Cardiac muscle cell (in vitro differentiated cells and primary cell): ENCODE measurements at regions not wholly inside any gene's neighbourhood (a gene's known extent, or its start where the extent isn't known, plus 50 kb on each side); places are given as distances from the start of the nearest gene placed in this dataset.

Source experiments
- DNase-seq, 2 donors: peaks; one replicate each; pipeline versions ENCODE4 v3.0.0 to v3.0.0-alpha.2; 2010 to 2017; ENCODE audit warnings: low read depth in 1 of 2, low spot score in 1 of 2
- H3K27ac ChIP-seq: fragments of 200-600 bp; sonication (generic); 2 replicates; pipeline ENCODE4 v1.5.1; 2016
- H3K27me3 ChIP-seq: fragments of 200-600 bp; sonication (generic); 2 replicates; pipeline ENCODE4 v1.6.0; 2016; ENCODE audit warnings: control low read depth
- H3K36me3 ChIP-seq: fragments of 200-600 bp; sonication (generic); 2 replicates; pipeline ENCODE4 v1.5.1; 2016; ENCODE audit warnings: control low read depth
- H3K4me1 ChIP-seq: fragments of 200-600 bp; sonication (generic); 2 replicates; pipeline ENCODE4 v1.8.1; 2017; ENCODE audit warnings: low read depth, mild to moderate bottlenecking, mixed run types
- H3K4me3 ChIP-seq: fragments of 200-600 bp; sonication (generic); 2 replicates; pipeline ENCODE4 v1.5.1; 2016; ENCODE audit warnings: mild to moderate bottlenecking
- H3K9me3 ChIP-seq: fragments of 200-600 bp; sonication (generic); 2 replicates; pipeline ENCODE4 v1.5.1; 2017; ENCODE audit warnings: low read depth, mild to moderate bottlenecking, control low read depth
- CTCF ChIP-seq: IDR thresholded peaks from 2 replicates; pipeline ENCODE4 v1.5.1; 2012; ENCODE audit warnings: low read depth, mild to moderate bottlenecking, low read length

- no peaks in the 10 kb centered on the region for H3K4me1 ChIP-seq
- H3K27me3 ChIP-seq: no peaks in the 10 kb centered on the region
- H3K27ac ChIP-seq: no peak overlapping the region
- TF ChIP-seq CTCF: no peak
- H3K9me3 ChIP-seq: no peaks in the 10 kb centered on the region
- no peaks in the 10 kb centered on the region for H3K36me3 ChIP-seq
- DNase-seq: no peak
- no peak overlapping the region for H3K4me3 ChIP-seq
Observed at GRCh38 chr14:98231210-98231609, 1040.8 kb downstream of the BCL11B start.

GRCh38 chr14:98233656-98234055, 1038.3 kb downstream of the BCL11B start:
- Histone ChIP-seq H3K27ac (no peak overlapping the region), H3K4me1 (no peaks in the 10 kb centered on the region), H3K4me3 (no peak overlapping the region), H3K27me3 (no peaks in the 10 kb centered on the region), H3K36me3 (no peaks in the 10 kb centered on the region), H3K9me3 (no peaks in the 10 kb centered on the region)
- TF ChIP-seq CTCF: no peak
- no peak for DNase-seq

- no peak for TF ChIP-seq CTCF
- no peak for DNase-seq
- Histone ChIP-seq H3K27ac (no peak overlapping the region), H3K4me1 (no peaks in the 10 kb centered on the region), H3K4me3 (no peak overlapping the region), H3K36me3 (no peaks in the 10 kb centered on the region), H3K27me3 (no peaks in the 10 kb centered on the region), H3K9me3 (no peaks in the 10 kb centered on the region)
Observed at GRCh38 chr14:98234208-98234607, 1037.8 kb downstream of the BCL11B start.

GRCh38 chr14:98236314-98236713, 1035.7 kb downstream of the BCL11B start:
- H3K27me3 ChIP-seq: no peaks in the 10 kb centered on the region
- H3K36me3 ChIP-seq: no peaks in the 10 kb centered on the region
- no peak for TF ChIP-seq CTCF
- no peaks in the 10 kb centered on the region for H3K9me3 ChIP-seq
- H3K27ac ChIP-seq: no peak overlapping the region
- no peaks in the 10 kb centered on the region for H3K4me1 ChIP-seq
- DNase-seq: no peak
- no peak overlapping the region for H3K4me3 ChIP-seq

- no peaks in the 10 kb centered on the region for H3K27me3 ChIP-seq
- no peaks in the 10 kb centered on the region for H3K4me1 ChIP-seq
- no peak overlapping the region for H3K27ac ChIP-seq
- H3K9me3 ChIP-seq: no peaks in the 10 kb centered on the region
- DNase-seq: no peak
- H3K36me3 ChIP-seq: no peaks in the 10 kb centered on the region
- no peak for TF ChIP-seq CTCF
- no peak overlapping the region for H3K4me3 ChIP-seq
Observed at GRCh38 chr14:98237939-98238338, 1034.1 kb downstream of the BCL11B start.

- Histone ChIP-seq H3K9me3 (no peaks in the 10 kb centered on the region), H3K4me1 (no peaks in the 10 kb centered on the region), H3K27me3 (no peaks in the 10 kb centered on the region), H3K36me3 (no peaks in the 10 kb centered on the region), H3K4me3 (no peak overlapping the region), H3K27ac (no peak overlapping the region)
- no peak for DNase-seq
- no peak for TF ChIP-seq CTCF
Observed at GRCh38 chr14:98240376-98240775, 1031.6 kb downstream of the BCL11B start.
